RKO (cell line): ENCODE measurements at regions not wholly inside any gene's neighbourhood (a gene's known extent, or its start where the extent isn't known, plus 50 kb on each side); places are given as distances from the start of the nearest gene placed in this dataset.

Source experiments
- DNase-seq: peaks from one replicate; pipeline ENCODE4 v3.0.0-alpha.2; 2016; ENCODE audit warnings: low spot score

DNA sequence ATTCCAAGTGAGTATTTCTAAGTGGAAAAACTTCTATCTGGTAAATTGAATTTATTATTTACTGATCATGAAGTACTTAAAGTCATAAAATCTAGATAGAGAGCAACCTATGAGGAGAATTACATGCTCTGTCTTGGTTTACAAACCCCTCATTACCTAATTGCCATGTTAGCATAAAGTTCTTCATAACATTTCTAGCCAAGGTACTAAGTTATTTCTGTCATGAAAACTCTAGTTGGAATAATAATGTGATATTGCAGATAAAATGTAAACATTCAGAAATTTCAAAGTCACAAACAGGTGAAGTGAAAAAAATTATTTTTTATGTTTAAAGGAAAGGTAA, 228.6 kb downstream of the TTLL7 start:
- no peak for DNase-seq

DNA sequence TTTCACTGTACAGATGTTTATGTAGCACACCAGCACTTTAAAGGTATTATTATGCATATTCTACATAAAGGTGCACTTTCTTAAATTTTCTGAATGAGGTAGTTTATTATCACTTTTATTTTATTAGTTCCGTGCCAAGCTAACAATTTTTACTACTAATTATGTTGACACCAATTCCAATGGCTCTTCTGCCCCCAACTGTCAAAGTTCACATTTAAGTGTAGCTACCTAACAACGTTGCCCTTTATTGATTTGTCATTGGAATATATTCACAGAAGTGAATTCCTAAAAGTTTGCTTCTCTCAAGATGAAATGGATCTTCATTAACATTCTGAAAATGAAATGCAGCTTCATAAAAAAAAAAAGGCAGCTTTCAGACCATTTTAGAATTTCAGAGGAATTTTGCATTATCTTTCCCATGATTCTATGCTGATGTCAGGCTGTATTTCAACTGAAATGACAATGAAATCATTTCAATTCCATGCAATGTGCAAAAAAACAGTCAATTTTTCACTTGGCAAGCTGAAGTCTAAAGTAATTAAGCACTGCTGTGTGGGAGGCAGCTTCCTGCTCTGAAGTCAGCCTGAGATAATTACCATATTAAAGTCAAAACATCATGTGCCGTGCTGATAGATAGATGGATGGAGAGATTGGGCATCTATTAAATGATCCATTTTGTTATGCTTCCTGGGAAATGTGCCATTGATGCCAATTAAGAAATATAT, 229.2 kb downstream of the TTLL7 start:
- no peak for DNase-seq

DNA sequence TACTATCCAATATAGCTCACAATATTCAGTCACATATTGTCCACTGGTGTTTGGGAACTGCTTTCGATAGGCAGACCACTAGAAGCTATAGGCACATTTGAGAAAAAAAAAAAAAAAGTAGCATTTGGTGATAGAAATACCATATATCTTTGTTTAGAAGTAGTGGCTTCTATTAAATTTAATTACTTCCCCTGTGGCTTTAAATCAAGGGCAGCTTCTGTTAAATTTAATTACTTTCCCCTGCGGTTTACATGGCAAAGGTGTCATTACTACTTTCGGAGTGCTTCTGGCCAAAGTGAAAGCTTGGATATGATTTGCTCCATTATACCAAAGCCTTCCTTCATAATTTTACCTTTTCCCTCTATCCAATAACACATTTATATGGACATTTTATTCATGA, 229.9 kb downstream of the TTLL7 start:
- DNase-seq = no peak

DNA sequence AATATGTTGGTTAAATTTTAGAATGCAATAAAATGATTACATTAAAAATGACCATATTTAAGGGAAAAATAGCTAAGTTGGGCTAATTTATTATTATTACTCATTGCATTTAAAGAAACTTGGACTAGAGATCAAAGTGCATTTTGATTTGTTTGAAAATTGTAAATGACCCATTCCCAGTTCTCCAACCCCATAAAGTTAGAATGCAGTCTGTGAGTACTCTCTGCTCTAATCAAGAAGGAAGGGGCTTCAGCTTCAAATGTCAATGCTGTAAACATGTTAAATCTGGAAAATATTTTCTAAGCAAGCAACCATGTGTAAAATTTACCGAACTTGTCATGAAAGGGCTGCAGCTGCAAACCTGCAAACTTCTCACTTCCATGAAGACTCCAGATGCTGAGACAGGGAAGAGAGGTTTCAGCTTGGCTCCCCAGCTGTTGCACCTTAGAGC, 232.7 kb downstream of the TTLL7 start:
- DNase-seq = no peak

DNA sequence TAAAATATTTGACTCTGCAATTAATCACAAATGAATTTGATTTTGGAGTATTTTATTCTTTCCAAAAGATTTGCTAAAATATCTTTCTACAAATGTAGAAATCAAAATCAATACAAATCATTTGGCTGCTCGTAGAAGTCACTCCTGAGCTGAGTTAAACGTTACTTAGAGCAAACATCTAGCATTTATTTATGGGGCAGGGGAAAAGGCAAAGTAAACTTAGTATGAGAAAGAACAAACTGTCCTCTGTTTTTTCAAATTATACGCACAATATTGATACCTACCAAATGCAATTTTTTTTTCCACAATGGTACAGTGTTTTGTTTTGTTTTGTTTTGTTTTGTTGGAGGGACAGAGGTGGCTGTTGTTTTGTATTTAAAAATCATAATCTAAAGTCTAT, 233.8 kb downstream of the TTLL7 start:
- DNase-seq = no peak

DNA sequence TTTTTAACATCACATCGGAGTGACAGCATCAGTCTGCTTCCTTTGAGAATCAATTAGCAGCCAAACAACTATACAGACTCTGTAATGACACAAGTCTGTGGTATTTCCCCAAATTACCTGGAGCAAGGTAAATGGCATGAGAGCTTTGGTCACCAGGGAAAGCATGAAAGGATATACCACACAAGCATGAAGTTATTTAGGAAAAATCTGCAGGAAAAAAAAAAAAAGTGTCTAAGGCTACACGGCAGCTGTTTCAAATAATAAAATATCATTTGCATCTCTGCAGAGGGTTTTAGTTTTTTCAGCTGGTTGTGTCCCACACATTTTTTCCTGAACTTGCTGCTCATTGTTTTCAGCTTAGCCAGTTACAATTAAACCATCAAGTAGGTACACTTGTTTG, 234.7 kb downstream of the TTLL7 start:
- no peak for DNase-seq

DNA sequence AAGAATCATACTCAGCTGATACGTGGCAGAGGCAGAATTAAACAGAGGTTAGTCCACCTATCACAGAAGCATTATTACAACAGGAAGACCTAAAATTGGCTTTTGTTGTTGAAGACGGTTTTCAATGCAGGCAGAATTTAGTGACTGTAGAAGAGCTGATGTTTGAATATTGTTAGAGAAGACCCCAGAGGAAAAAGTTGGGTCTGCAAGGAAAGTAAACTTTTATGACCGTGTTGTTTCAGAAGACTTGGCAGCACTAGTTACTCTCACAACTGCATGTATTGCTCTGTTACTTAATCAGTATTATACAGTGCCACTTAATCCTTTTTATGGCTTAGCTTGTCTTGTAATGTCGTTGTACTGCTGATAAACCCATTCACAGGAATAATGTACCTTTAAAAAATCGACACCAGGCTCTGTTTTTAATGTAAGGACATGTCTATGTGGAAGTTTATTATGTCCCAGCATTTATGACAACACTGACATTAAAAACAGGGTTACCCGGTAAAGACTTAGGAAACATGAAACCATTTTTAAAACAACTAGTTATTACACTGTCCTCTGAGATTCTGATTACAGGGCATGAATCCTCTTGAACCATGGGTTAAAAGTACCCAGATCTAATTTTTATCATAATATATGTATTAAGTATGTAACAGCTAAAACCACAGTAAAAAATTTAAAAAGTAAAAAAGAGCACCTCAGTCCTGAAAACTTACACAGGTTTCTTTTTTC, 235.4 kb downstream of the TTLL7 start:
- no peak for DNase-seq

DNA sequence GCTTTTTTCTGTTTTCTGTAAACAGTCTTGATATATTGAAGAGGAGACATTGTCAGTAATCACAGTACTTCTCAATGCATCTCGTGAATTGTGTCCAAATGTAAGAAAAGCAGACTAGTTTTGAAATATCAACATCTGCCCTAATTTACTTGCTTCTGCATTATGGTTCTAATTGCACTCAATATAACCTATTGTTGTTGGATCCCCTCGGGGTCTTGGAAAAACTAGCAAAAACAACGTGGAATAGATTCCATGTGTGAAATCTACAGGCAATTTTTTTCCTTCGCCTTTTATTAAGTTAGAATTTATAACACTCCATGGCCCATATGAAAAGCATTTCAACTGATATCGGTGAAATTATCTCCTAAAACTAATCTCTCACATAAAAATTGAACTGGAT, 236.5 kb downstream of the TTLL7 start:
- no peak for DNase-seq

DNA sequence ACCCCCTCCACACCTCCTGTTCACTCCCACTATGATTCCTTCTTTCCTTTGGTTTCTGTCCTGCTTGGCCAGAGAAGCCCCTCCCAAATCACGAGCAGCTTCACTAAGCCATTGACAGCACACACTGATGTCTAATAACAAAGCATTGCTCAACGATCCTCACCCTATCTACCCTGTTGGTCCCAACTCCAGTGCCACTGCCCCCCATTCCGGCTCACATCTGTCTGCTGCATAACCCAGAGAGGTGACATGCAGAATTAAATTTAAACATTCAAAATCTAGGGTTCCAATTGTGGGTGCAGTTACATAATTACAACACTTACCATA, 236.9 kb downstream of the TTLL7 start:
- DNase-seq = no peak

DNA sequence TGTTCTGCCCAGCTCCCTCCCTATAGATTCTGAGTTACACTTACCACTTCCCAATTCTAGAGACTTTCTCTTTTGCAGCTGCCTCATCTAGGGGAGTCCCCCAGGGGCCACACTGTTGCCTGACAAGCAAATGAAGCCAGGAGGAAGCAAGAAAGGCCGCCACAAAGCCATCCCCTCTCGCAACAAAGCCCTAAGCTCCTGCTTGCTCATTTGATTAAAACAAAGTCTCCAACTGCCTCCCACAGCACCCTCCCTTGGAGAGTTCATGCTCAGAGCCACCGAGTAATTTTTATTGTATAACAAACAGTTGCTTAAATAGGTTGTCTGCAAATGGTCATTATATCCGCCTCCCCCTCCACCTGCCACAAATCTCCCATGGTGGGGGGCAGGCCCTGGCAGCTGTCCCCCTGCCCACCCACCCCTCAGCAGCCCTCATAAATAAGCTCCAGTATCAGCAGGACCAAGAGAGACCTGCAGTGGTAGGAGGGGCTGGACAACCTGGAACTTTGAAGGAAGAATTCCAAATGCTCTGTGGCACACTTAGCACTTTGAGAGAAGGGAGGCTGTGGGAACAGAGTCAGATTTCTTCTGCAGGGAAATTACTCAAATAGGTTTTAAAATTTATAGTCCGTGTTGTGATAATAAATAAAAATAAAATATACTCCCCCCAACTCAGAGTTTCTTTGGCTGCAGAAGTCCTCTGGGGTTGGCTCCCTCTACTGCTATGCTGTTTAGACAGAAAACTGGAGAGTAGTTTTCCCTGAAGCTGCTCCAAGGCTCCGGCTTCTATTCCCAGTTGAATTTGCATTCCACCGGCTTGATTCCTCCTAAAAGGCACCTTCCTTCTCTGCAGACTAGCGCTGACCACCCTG, 237.5 kb downstream of the TTLL7 start:
- DNase-seq = no peak

DNA sequence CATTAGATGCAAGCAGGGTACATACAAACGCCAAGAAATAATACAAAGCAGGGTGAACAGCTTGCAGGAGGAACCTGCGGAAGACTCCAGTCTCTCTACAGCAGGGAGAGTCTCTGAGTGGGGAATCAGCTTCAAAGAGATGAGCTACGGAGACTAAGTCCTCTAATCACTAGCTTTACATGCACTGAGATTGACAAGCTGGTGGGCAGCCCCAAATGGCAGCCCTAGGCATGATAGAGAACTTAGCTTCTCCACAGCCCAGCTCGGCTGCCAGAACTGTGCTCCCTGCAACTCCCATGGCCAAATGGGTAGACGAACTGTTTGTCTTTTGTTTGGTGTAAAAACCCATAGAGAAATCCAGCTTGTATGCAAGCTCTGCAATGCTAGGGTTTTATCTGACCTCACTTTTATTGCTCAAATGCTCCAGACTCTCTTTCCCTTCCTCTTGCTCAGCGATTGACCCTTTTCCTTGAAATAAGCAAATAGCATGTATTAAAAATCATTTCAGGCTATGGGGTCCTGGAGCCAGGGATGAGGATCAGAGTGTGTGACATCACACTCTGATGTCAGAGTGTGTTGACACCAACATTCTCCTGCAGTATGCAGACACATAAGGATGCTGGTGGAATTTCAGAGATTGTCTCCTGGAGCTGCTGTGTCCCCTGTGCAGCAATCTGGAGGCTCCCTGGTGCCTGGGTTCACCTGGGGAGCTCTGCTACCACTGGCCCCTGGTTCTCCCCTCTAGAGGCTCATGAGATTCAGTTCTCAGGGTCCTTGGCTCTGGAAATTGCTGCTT, 238.5 kb downstream of the TTLL7 start:
- DNase-seq = no peak

DNA sequence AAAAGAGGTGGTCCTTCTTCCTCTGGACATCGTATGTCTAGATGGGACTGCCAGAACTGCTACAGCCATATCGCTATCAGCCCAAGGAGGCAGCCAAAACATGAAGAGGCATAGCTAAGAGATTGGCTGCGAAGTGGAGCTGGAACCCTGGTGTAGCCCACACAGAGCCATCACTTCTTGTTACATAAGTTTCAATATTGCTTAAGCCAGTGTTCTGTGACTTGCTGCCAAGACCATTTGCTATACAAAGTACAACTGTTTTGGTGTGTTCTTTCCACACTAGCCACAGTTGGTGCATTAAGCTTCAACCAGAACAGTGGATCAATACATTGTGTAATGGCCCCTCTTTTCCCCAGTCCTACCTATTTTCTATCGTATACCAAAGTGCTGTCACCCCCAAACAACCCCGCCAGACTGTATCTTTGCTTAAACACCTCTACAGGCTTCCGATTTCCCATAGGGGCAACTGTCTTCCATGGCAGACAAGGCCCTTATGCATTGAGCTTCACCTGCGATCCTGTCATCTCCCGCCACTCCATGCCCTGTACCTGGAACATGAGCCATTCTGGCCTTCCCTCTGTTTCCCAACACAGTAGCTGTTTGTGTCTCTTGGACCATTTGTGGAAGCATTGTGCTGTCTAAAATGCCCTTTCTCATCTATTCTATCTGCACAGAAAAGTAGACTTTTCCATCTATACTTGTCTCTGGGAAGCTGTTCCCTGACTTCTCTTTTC, 241.8 kb downstream of the TTLL7 start:
- no peak for DNase-seq

DNA sequence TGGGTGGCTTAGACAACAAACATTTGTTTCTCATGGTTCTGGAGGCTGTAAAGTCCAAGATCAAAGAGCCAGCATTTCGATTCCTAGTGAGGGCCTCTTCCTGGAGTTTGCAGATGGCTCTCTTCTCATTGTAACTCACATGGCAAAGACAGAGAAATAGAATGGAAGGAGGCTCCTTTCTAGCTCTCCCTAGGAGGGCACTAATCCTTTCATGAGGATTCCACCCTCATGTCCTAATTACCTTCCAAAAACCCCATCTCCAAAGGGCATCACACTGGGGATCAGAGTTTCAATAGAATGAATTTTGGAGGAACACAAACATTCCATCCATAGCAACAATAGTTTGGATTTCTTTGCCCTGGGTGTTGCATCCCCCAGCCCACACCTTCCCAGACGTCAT, 247.3 kb downstream of the TTLL7 start:
- DNase-seq = no peak

DNA sequence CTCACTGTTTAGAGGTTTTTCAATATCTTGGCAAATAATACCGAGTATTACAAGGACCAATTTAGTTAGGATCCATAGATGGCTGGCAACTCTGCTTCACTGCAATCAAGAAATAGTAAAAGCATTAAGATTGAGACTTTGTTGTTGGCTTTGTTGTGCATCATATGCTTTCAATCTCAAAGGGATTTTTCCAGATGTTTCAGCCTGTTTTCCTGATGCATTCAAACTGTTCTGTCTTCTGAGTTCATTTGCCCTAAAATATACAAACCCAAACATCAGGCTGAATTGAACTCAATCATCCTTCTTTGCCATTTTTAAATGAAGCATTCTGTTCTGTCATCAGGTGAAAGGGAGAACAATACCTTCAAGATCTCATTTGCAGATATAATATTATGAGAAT, 248.7 kb downstream of the TTLL7 start:
- DNase-seq = no peak

DNA sequence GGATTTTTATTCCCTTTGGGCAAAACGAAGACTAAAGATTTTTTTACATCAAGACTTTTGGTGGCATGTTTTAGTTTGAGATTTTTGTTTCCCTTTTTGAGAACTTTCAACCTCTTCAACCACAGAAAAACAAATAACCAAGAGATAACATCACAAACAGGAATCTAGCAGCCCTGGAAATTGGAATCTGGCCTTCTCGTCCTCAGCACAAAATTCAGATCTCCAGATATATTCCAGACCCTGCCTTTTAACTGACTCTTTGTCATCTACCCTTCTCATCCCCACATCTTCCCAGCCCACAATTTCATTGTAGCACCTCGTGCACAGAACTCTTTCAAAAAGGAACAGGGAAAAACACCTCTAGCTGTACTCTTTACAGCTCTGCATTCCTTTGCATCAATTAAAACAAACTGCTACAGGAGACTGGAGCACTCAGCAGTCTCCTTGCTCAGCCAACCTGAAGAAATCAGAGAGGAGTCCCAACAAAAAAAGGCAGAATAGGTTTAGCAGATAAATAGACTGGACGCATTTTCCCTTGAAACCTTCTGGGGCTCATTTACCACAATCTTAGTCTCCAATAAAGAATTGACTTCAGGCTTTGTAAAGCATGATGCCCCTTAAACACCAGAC, 251.0 kb downstream of the TTLL7 start:
- DNase-seq = no peak

DNA sequence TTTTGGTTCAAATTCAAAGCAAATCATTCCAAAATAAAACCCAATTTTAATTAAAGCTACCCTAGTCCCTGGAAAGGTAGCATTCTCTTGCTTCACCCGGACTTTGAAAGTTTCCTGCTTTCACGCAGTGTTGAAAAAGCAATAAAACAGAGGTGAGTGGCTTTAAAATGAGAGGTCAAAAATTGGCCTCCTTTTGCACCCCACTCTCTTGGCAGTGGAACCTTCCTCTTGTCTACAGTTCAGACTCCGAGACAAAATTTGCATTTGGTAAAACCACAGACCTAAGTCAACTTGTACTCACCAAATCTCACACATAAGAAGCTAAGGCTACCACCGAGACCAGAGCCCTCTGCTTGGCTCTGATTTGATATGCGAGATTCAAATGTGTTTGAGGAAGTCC, 252.7 kb downstream of the TTLL7 start:
- no peak for DNase-seq

DNA sequence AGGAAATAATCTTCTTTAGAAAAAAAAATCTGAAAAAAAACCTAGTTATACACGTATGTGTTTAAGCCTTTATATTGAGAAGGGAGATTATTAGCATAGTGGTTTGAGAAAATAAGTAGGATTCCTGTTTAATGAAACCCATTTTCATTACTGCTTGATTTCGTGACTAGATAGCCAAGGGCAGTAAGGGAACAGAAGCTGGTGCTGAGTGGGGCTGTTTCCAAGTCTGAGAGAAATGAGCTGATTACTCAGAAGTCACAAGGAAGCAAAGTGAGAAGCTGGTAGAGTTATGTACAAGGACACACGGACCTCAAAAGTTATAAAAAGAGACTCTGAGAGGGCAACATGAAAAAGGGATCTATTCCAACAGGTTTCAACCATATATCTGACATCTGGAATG, 256.5 kb downstream of the TTLL7 start:
- DNase-seq = no peak

DNA sequence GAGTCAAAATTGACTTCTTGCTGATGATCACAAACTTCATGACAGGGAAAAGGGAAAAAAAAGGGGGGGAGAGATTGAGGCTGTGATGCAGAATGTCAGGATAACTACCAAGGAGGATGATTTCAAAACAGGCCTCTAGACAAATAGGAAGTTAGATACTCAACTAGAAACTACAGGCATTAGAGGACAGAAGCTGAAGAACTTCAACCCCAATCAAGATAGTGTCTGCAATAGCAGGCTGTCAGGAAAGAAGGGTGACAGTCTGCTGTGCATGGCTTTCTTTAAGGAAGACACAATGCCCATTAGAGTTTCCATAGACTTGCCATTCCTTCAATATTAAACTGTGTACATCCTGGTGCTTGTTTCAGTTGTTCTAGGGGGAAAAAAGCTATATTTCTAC, 257.2 kb downstream of the TTLL7 start:
- no peak for DNase-seq

DNA sequence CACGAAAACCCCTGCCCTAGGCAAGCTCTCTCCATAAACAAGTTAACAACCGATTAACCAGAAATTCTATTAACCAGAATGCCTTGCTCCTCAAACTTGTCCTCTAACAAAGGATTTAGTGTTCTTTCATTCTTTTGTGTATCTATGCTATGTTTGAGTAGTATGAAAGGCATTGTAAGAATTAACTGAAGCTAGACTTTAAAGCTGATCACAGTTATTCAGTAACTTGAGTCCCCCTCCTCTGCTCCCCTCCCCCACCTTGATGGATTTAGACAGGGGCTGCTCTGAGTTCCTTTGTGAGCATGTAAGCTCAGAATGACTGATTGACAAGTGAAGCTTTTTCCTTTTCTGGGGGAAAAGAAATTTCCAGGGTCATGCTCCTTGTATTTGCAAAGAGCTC, 257.6 kb downstream of the TTLL7 start:
- no peak for DNase-seq

DNA sequence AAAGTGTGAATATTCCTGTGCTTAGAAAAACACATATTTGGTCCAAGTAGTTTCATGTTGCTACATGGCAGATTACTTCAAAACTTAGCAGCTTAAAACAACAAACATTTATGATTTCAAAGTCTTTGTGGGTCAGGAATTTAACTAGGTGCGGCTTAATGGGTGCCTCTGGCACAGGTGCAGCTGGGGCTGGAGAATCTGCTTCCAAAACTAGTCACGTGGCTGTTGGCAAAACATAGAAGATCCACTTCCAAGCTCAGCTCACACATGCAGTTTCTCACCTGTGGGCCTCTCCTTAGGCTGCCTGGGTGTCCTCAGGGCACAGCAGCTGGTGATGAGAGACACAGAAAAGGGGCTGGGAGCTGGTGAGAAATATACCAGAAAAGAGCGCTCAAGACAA, 263.4 kb downstream of the TTLL7 start:
- DNase-seq = no peak

DNA sequence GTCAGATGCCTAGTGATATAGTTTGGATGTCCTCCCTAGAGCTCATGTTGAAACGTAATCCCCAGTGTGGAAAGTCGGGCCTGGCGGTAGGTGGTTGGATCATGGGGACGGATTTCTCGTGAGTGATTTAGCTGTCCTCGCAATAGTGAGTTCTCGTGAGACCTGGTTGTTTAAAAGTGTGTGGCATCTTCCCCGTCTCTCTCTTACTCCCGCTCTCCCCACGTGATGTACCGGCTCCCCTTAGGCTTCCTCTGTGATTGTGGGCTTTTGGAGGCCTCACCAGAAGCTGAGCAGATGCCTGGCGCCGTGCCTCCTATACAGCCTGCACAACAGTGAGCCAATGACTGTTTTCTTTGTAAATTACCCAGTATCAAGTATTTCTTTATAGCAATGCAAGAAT, 264.5 kb downstream of the TTLL7 start:
- no peak for DNase-seq
